RWPE1 (cell line): ENCODE measurements at regions not wholly inside any gene's neighbourhood (a gene's known extent, or its start where the extent isn't known, plus 50 kb on each side); places are given as distances from the start of the nearest gene placed in this dataset.

Experiments used
- CTCF ChIA-PET: fragments of 350-600 bp; sonication (Branson Sonifier 250); formaldehyde crosslinking; extraction: SDS; loops from one replicate; lab custom pipeline; 2021; lab: Yijun Ruan, JAX
- POLR2A ChIA-PET: fragments of 400-600 bp; formaldehyde crosslinking; extraction: SDS; loops from one replicate; lab custom pipeline; 2020; ENCODE audit warnings: antibody characterized with exemption; ENCODE audit not compliant: low non-redundant PET; lab: Yijun Ruan, JAX
- DNase-seq: peaks from one replicate; pipeline ENCODE4 v3.0.0; 2012; ENCODE audit warnings: low spot score
- H3K27ac ChIP-seq: fragments of 450-650 bp; 2 replicates; pipeline ENCODE4 v1.5.1; 2017
- CTCF ChIP-seq: fragments of 450-650 bp; conservative IDR thresholded peaks from 2 replicates; pipeline ENCODE4 v1.5.1; 2017; ENCODE audit warnings: low read depth, mild to moderate bottlenecking

- ChIA-PET POLR2A (no interaction called here), CTCF (no interaction called here)
- no peak overlapping the region for H3K27ac ChIP-seq
- DNase-seq, result no peak
- no peak for TF ChIP-seq CTCF
Measured at GRCh38 chr9:99348289-99348688, 126.2 kb downstream of the SEC61B start.

GRCh38 chr9:99349870-99350269 lies 127.8 kb downstream of the SEC61B start:
- no peak for TF ChIP-seq CTCF
- no peak for DNase-seq
- CTCF ChIA-PET, result no interaction called here
- POLR2A ChIA-PET, result no interaction called here
- no peak overlapping the region for H3K27ac ChIP-seq

- no peak overlapping the region for H3K27ac ChIP-seq
- no peak for DNase-seq
- no peak for TF ChIP-seq CTCF
- ChIA-PET CTCF (no interaction called here), POLR2A (no interaction called here)
Measured at GRCh38 chr9:99350461-99350860, 128.4 kb downstream of the SEC61B start.

- DNase-seq, result no peak
- POLR2A ChIA-PET, result no interaction called here
- no peak overlapping the region for H3K27ac ChIP-seq
- CTCF ChIA-PET, result interaction anchor here (0.6 kb wide), 1 partner anchor 433 kb away, joined by 5 read pairs; no protein-coding TSS in a partner anchor
- TF ChIP-seq CTCF, result no peak
Measured at GRCh38 chr9:99351647-99352046, 129.6 kb downstream of the SEC61B start.

GRCh38 chr9:99352826-99353225 lies 130.7 kb downstream of the SEC61B start:
- no peak for DNase-seq
- no peak for TF ChIP-seq CTCF
- no peak overlapping the region for H3K27ac ChIP-seq
- ChIA-PET POLR2A (no interaction called here), CTCF (no interaction called here)

GRCh38 chr9:99353408-99353807 lies 131.3 kb downstream of the SEC61B start:
- CTCF ChIA-PET, result no interaction called here
- no peak for DNase-seq
- POLR2A ChIA-PET, result no interaction called here
- H3K27ac ChIP-seq, result no peak overlapping the region
- TF ChIP-seq CTCF, result no peak

GRCh38 chr9:99354104-99354503 lies 132.0 kb downstream of the SEC61B start:
- CTCF ChIA-PET, result no interaction called here
- TF ChIP-seq CTCF, result no peak
- POLR2A ChIA-PET, result no interaction called here

More at GRCh38 chr9:99354104-99354503, 132.0 kb downstream of the SEC61B start:
- DNase-seq, result no peak
- H3K27ac ChIP-seq, result no peak overlapping the region
